Right atrium auricular region (tissue), 2 donors: ENCODE measurements at regions not wholly inside any gene's neighbourhood (a gene's known extent, or its start where the extent isn't known, plus 50 kb on each side); places are given as distances from the start of the nearest gene placed in this dataset.
A peak's percentile ranks its signal among the peaks of the same experiment; 100 is the strongest.
"Not testable (repeated sequence)": the region's sequence is repeated elsewhere in the genome, so short reads cannot be mapped to it uniquely, and the experiment has no call there.

ENCODE experiments used
- DNase-seq: peaks from one replicate; pipeline ENCODE4 v3.0.0-alpha.2; 2019; ENCODE audit warnings: low spot score
- H3K27ac ChIP-seq, 2 donors: fragments of 200-600 bp; sonication (generic); 1 replicate in 1 of 2; 2 replicates in 1 of 2; pipeline ENCODE4 v1.5.1; 2016 to 2019
- H3K27me3 ChIP-seq, 2 donors: fragments of 200-600 bp; sonication (generic); one replicate each; pipeline versions ENCODE4 v1.5.1 to v1.6.0; 2017 to 2019
- H3K36me3 ChIP-seq: fragments of 200-600 bp; sonication (generic); one replicate; pipeline ENCODE4 v1.5.1; 2016
- H3K4me1 ChIP-seq, 2 donors: fragments of 200-600 bp; sonication (generic); one replicate each; pipeline versions ENCODE4 v1.5.1 to v1.6.0; 2017 to 2019
- H3K4me3 ChIP-seq, 2 donors: fragments of 200-600 bp; sonication (generic); 1 replicate in 1 of 2; 2 replicates in 1 of 2; pipeline ENCODE4 v1.5.1; 2017 to 2019; ENCODE audit warnings: mild to moderate bottlenecking in 1 of 2, moderate library complexity in 1 of 2
- H3K9me3 ChIP-seq, 2 donors: fragments of 200-600 bp; sonication (generic); one replicate each; pipeline ENCODE4 v1.5.1; 2019
- TF ChIP-seq, protein P1 (sequence below), 2 donors: fragments of 200-600 bp; sonication (generic); IDR thresholded peaks; one replicate each; pipeline ENCODE4 v1.5.1; 2019; ENCODE audit warnings: antibody characterized with exemption in 2 of 2

DNA sequence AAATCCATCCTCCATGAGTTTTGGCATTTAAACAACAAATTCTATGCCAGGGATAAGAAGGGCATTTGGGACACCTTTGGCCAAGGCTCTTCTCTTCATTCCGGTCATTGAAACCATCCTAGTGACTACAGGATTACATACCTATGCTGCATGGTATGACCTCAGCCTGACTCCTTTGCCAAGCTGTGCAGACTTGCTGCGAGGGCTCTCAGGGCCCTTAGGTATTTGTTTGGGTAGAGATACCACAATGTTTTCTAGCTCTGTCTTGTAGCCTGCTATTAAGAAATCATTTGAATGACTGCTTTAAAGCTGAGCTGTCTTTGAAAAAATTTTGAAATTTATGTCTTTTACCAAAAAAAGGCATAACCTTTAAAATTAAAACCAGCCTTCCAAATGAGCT is 749.8 kb upstream of the SGO1 start:
- Histone ChIP-seq H3K27me3 (no peaks in the 10 kb centered on the region), H3K4me1 (no peaks in the 10 kb centered on the region), H3K9me3 (no peaks in the 10 kb centered on the region), H3K4me3 (no peak overlapping the region), H3K27ac (no peak overlapping the region), H3K36me3 (no peaks in the 10 kb centered on the region)
- TF ChIP-seq, protein P1, sequence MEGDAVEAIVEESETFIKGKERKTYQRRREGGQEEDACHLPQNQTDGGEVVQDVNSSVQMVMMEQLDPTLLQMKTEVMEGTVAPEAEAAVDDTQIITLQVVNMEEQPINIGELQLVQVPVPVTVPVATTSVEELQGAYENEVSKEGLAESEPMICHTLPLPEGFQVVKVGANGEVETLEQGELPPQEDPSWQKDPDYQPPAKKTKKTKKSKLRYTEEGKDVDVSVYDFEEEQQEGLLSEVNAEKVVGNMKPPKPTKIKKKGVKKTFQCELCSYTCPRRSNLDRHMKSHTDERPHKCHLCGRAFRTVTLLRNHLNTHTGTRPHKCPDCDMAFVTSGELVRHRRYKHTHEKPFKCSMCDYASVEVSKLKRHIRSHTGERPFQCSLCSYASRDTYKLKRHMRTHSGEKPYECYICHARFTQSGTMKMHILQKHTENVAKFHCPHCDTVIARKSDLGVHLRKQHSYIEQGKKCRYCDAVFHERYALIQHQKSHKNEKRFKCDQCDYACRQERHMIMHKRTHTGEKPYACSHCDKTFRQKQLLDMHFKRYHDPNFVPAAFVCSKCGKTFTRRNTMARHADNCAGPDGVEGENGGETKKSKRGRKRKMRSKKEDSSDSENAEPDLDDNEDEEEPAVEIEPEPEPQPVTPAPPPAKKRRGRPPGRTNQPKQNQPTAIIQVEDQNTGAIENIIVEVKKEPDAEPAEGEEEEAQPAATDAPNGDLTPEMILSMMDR (IDR thresholded peaks at IDR 0.05): no peak
- DNase-seq: no peak

DNA sequence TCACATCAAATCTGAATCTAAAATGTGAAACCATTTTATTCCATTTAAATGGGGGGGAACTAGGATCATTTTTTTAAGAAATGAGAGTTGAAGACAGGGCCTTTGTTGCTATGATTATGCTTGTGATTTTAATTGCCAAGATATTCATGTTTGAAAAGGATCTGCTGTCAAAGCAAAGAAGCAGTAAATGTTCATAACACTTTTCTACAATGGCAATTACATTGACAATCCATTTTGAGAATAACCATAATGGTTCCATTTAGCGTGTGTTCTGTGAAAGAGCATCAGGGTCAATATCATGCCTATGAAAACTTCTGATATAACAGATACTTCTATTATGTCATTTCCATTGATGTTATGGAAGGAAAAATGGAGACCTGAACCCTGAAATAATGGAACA is 745.8 kb upstream of the SGO1 start:
- H3K27ac ChIP-seq: no peak overlapping the region
- H3K4me1 ChIP-seq: no peaks in the 10 kb centered on the region
- DNase-seq: no peak
- no peak overlapping the region for H3K4me3 ChIP-seq
- H3K27me3 ChIP-seq: no peaks in the 10 kb centered on the region
- H3K9me3 ChIP-seq: no peaks in the 10 kb centered on the region
- H3K36me3 ChIP-seq: no peaks in the 10 kb centered on the region
- TF ChIP-seq, protein P1 (IDR thresholded peaks at IDR 0.05): no peak

DNA sequence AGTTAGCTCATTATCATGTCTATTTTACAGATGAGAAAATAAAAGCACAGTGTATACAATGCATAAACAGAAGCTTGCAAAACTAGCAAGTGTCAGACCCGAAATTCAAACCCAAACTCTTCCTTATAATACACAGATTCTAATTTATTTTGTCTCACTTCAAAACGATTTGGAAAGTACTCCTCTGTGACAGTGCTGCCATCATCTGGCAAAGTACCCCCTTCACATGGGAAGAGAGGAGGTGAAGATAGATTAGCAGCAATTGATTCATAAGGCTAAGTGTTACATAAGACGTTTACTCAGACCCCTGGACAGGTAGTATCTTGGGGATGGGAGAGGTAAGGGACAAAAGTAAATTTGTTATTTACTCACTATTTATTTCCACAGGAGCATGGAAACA is 744.0 kb upstream of the SGO1 start:
- H3K9me3 ChIP-seq: no peaks in the 10 kb centered on the region
- no peak for DNase-seq
- H3K27me3 ChIP-seq: no peaks in the 10 kb centered on the region
- no peaks in the 10 kb centered on the region for H3K36me3 ChIP-seq
- no peaks in the 10 kb centered on the region for H3K4me1 ChIP-seq
- no peak overlapping the region for H3K4me3 ChIP-seq
- TF ChIP-seq, protein P1 (IDR thresholded peaks at IDR 0.05): peak in 1 of 2 donors; percentile 49
- no peak overlapping the region for H3K27ac ChIP-seq

DNA sequence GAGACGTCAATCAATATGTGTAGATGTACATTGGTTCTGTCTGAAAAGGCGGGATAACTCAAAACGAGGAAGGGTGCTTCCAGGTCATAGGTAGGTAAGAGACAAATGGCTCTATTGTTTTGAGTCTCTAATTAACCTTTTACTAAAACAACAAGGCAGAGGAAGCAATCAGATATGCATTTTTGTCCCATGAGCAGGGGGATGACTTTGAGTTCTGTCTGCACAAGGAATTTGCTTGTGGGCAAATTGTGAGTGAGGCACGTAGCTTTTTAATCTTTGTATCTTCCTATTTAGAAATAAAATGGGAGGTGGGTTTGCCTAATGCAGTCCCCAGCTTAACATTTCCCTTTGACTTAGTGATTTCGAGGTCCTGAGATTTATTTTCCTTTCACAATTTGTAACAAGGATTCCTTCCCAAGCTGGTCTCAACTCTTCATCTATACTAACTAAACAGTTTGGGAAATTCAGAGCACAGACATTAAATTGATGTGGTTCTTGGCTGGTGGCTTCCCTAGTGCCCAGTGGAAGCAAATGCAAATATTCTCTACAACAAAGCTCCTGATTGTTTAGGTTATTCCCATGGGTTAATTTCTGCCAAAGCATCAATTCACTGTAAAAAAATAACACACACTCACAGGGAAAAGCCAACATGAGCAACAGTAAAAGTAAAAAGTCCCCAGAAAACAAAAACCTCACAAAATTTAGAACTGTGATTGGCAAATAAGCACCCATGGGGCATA is 738.8 kb upstream of the SGO1 start:
- Histone ChIP-seq H3K4me3 (no peak overlapping the region), H3K27ac (no peak overlapping the region), H3K36me3 (no peaks in the 10 kb centered on the region), H3K4me1 (no peaks in the 10 kb centered on the region), H3K27me3 (no peaks in the 10 kb centered on the region), H3K9me3 (no peaks in the 10 kb centered on the region)
- no peak for DNase-seq
- TF ChIP-seq, protein P1 (IDR thresholded peaks at IDR 0.05): no peak

DNA sequence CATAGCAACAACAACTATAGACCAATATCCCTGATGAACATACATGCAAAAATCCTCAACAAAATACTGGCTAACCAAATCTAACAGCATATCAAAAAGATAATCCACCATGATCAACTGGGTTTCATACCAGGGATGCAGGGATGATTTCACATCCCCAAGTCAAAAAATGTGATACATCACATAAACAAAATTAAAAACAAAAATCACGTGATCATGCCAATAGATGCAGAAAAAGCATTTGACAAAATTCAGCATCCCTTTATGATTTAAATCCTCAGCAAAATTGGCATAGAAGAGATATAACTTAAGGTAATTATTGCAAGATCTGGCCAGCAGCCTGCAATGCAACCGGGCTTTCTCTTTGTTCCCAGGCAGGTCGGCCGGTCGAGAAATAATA is 735.1 kb upstream of the SGO1 start:
- not testable (repeated sequence) for H3K27ac ChIP-seq, H3K4me3 ChIP-seq, H3K4me1 ChIP-seq, DNase-seq, H3K9me3 ChIP-seq, H3K27me3 ChIP-seq, H3K36me3 ChIP-seq

- H3K27me3 ChIP-seq: no peaks in the 10 kb centered on the region
- H3K9me3 ChIP-seq: peaks cover 0 to 5% of the 10 kb centered on the region in 2 donors
- no peak overlapping the region for H3K4me3 ChIP-seq
- no peaks in the 10 kb centered on the region for H3K4me1 ChIP-seq
- no peak for DNase-seq
- H3K27ac ChIP-seq: no peak overlapping the region
- TF ChIP-seq, protein P1 (IDR thresholded peaks at IDR 0.05): no peak
- no peaks in the 10 kb centered on the region for H3K36me3 ChIP-seq
These were observed 731.1 kb upstream of the SGO1 start for GRCh38 chr3:20916951-20917606.
